NCI-H2227 treated with DMSO at 0.1 percent for 48 hours (cell line): ENCODE measurements at regions not wholly inside any gene's neighbourhood (a gene's known extent, or its start where the extent isn't known, plus 50 kb on each side); places are given as distances from the start of the nearest gene placed in this dataset.
"Not testable (repeated sequence)": the region's sequence is repeated elsewhere in the genome, so short reads cannot be mapped to it uniquely, and the experiment has no call there.

Experiments
- DNase-seq: peaks from one replicate; lab custom pipeline; 2025; lab: John Stamatoyannopoulos, UW

DNA sequence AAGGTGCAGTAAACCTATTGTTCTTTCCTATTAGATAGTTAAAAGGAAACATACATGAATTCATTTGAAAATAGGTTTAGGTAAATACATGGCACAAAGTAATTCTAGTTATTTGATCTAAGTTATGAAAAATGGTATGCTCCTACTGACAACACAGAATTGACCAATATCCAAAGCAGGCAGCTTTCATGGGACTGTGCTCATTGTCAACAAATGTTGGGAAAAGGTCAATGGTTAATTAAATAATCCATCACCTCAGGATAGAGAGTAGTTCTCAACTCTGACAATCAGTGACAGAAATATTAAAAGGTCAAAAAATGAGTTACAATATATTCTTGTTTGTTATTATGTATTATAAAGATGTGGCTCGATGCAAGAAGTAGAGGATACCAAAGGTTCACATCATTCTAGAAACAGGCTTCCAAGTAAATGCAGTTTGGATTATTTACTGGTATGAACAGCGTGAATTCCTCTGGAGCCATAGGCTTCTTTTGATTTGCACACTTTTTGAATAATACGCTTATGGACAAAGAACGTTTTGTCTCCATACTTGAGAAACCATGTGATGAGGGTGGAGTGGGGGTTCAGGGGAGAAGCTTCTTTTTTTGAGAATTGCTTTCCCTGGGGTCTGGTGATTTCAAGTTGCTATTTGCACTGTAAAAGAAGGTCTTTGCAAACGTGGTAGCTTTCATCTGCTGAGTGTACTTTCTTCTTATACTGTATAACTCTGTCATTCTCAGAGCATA, 422.0 kb upstream of the ZEB2 start:
- no peak for DNase-seq

- no peak for DNase-seq
These were observed 419.7 kb upstream of the ZEB2 start for GRCh38 chr2:144939590-144939989.

GRCh38 chr2:144937910-144938709, 418.2 kb upstream of the ZEB2 start:
- DNase-seq = no peak

GRCh38 chr2:144937066-144937465, 417.1 kb upstream of the ZEB2 start:
- no peak for DNase-seq

GRCh38 chr2:144936442-144936841, 416.5 kb upstream of the ZEB2 start:
- no peak for DNase-seq

- DNase-seq = no peak
These were observed 415.8 kb upstream of the ZEB2 start for GRCh38 chr2:144935736-144936135.

- DNase-seq = no peak
These were observed 415.3 kb upstream of the ZEB2 start for GRCh38 chr2:144935191-144935590.

DNA sequence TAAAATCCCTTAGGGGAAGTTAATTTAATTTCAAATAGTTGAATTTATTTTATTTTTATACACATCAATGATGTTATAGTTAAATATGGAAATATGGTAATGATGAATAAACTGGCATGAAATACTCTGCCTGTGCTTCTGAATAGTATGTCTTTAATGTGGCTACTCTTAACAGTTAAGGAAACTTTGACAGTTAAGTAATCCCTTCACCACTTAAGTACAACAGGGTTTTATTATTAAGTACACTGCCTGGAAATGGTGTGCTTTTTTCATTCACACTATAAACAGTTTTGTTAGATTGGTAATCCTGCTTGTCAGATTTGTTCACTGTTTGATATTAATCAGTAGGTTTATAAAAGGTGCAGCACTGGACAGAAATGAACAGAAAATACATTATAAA, 412.0 kb upstream of the ZEB2 start:
- no peak for DNase-seq

DNA sequence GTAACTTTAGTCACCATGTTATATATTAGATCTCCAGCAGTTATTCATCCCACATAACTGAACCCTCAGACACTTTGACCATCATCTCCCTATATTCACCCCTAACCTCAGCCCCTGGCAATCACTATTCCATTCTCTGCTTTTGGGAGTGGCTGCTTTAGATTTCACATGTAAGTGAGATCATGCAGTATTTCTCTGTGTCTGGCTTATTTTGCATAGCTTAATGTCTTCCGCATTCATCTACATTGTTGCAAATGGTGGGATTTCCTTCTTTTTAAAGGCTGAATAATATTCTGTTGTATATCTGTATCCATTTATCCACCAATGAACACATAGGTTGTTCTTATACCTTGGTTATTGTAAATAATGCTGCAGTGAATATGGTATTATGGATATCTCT, 411.6 kb upstream of the ZEB2 start:
- no peak for DNase-seq

- DNase-seq = no peak
These were observed 407.5 kb upstream of the ZEB2 start for GRCh38 chr2:144927429-144927828.

DNA sequence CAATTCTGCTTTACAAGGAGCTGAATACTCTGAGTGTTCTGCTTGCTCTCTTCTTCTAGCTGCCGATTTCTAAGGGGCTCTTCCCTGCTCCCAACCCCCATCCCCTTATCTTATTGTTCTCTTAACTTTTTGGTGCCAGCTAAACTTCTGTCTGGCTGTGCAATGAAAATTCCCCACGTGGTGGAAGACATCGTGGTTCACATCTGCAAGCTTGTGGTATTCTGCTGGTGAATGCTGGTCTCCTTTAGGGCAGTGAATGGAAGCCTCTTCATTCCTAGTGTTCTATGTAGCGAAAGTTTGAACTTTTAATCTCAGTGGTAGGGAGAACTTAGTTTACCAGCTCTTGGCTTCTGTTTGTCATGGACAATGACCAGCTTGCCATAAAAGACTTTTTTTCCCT, 406.0 kb upstream of the ZEB2 start:
- no peak for DNase-seq

GRCh38 chr2:144924827-144925226, 404.9 kb upstream of the ZEB2 start:
- DNase-seq = no peak

DNA sequence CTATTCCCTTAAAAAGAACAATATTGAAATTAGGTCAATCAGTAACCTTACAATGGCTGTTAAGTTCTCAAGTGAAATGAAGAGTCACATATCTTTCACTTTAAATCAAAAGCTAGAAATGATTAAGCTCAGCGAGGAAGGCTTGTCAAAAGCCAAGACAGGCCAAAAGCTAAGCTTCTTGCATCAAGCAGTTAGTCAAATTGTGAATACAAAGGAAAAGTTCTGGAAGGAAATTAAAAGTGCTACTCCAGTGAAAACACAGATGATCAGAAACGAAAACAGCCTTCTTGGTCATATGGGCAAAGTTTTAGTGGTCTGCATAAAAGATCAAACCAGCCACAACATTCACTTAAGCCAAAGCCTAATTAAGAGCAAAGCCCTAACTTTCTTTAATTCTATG, 402.6 kb upstream of the ZEB2 start:
- DNase-seq = no peak

DNA sequence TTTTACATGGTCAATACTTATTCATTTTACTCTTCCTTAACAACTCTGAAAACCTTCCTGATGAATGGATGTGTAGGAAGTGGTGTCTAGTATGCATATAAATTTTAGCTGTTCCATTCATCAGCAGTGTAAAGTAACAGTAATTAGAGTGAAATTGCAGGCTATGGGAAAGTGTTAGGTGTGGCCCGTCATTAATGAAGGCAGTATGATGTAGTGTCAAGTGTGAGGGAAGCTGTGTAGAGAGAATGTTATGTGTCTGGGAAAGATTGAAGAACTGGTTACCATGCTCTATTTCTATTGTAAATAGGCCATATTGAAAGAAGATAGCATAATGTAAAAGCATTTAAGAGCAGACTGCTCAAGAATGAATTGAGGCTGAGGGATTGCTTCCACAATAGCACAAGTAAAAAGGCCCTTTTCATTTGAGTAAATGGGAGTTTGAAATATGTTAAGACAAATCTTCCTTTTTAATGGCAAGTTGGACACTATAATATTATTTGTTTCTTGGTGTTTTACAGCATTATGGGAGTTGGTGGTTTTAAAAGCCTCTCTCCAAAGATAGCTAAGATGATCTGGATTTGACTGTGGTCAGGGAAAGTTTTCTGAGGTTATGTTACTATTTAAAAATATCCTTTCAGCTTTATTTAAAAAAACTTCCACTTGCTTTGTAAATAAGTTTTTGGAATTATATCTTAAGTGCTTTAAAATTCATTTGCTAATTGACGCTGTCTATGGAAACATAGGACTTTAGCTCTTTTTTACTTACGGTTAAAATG, 401.0 kb upstream of the ZEB2 start:
- DNase-seq = no peak

DNA sequence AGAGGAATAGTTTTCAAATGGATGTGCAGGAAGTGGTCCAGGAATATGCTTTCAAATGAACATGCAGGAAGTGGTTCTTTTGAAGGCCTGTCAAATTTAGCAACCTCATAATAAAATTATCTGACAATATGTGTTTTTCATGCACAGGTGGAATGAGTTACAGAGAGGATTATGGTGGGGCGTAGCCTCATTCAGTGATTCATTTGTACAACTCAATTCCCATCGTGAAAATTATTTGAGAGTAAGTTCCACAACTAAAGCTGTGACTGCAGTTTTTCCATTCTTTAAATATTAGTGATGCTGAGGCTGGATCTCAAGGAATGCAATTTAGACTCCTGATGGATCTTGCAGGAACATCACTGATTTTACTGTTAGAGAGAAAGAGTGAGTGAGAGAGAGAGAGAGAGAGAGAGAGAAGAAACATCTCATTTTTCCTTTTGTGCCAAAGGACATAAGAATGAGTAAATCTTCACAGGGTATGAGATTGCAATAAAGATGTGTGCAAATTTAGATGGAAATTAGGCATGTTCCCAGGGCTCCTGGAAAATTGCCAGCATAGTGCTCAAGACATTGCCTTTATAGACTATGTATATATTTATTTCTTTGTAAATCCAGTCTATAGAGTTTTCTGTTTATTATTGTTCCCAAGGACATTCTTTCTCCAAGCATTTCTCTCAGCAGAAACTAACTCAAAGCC, 394.9 kb upstream of the ZEB2 start:
- no peak for DNase-seq

DNA sequence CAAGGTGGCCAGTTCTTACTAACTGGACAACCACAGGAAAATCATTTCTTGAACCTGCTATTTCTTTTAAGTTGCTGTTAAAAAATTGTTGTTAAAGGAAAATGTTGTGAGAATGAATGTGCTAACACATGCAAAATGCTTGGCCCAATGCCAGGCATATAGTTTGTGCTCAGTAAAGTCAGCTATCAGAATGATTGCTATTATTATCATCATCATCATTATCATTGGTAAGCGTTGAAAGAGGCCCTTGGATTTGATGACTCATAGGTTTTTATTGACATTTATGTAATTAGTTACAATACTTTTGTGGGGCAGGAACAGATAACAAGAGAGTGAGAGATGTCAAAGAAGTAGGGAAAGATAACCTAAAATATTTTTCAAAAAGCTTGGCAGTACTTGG, 394.2 kb upstream of the ZEB2 start:
- no peak for DNase-seq

- DNase-seq = no peak
These were observed 392.3 kb upstream of the ZEB2 start for GRCh38 chr2:144912206-144912605.

DNA sequence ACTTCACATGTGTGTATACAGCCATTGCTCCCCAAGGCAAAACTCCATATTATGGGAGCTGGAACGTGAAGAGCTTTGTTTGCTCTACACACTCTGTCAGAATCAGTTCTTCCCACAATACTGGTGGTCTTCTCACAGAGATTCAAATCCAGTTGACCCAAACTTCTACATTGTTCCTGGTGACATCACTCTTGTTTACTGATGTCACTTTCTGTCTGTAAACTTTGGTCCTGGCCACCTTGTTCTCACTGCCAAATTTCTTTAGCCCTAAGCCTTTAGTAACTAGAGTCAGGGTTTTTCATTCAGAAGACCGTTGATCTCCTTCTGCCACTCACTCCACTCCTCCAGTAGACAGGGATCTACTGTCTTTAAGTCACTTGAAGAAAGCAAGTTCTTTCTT, 386.0 kb upstream of the ZEB2 start:
- no peak for DNase-seq

DNA sequence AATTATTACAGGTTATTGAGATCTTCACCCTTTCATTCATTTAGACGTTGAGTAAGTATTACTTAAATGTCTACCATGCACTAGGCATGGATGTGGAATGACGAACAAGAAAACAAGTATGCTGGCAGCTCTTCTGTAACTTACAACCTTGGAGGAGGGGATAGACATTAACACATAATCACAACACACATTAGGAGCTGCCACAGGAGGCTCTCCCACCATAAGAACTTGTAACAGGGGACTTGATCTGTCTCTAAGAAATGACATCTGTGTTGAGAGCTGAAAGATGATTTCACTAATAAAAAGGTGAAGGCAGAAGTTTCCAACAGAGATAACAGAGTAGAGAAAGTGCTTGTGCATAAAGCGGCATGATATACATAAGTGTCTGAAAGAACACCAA, 384.7 kb upstream of the ZEB2 start:
- no peak for DNase-seq

- not testable (repeated sequence) for DNase-seq
These were observed 383.1 kb upstream of the ZEB2 start for GRCh38 chr2:144903045-144903444.

GRCh38 chr2:144901386-144901785, 381.5 kb upstream of the ZEB2 start:
- not testable (repeated sequence) for DNase-seq

GRCh38 chr2:144896341-144896740, 376.4 kb upstream of the ZEB2 start:
- DNase-seq = no peak
